Prostate gland (tissue), 2 donors: ENCODE measurements at regions not wholly inside any gene's neighbourhood (a gene's known extent, or its start where the extent isn't known, plus 50 kb on each side); places are given as distances from the start of the nearest gene placed in this dataset.

ENCODE experiments used
- DNase-seq: peaks from one replicate; pipeline ENCODE4 v3.0.0-alpha.2; 2019; ENCODE audit warnings: low spot score
- H3K27ac ChIP-seq, 2 donors: fragments of 200-600 bp; sonication (generic); 2 replicates each; pipeline ENCODE4 v1.5.1; 2017 to 2019
- H3K27me3 ChIP-seq: fragments of 200-600 bp; sonication (generic); replicated peaks from 2 replicates; pipeline ENCODE4 v1.5.1; 2019; ENCODE audit not compliant: insufficient read depth
- H3K36me3 ChIP-seq, 2 donors: fragments of 200-600 bp; sonication (generic); 1 replicate in 1 of 2; 2 replicates in 1 of 2; pipeline versions ENCODE4 v1.5.1 to v1.8.1; 2017 to 2019
- H3K4me1 ChIP-seq: fragments of 200-600 bp; sonication (generic); replicated peaks from 2 replicates; pipeline ENCODE4 v1.5.1; 2019
- H3K4me3 ChIP-seq, 2 donors: fragments of 200-600 bp; sonication (generic); 2 replicates each; pipeline ENCODE4 v1.5.1; 2017 to 2019
- H3K9me3 ChIP-seq: fragments of 200-600 bp; sonication (generic); 2 replicates; pipeline ENCODE4 v1.5.1; 2017
- POLR2A ChIP-seq: fragments of 450-650 bp; IDR thresholded peaks from one replicate; pipeline ENCODE4 v1.6.1; 2016; ENCODE audit warnings: antibody characterized with exemption, mild to moderate bottlenecking
- POLR2AphosphoS5 ChIP-seq: sonication (generic); formaldehyde crosslinking; IDR thresholded peaks from one replicate; pipeline ENCODE4 v1.6.1; 2017; ENCODE audit warnings: antibody characterized with exemption
- WGBS: methylation state at CpG from one replicate; pipeline ENCODE4 v1.1.5; 2018; 5-methylcytosine and 5-hydroxymethylcytosine counted together
- intact Hi-C: fragments of 100-400 bp; cut with DNase I; formaldehyde crosslinking; loops from one replicate; pipeline ENCODE4 v1.14.2; 2022
- TF ChIP-seq, protein P1 (sequence below), 4 experiments: fragments of 200-600 bp in 2 of 4; fragments of 450-650 bp in 2 of 4; sonication (generic) in 2 of 4; IDR thresholded peaks; 1 replicate in 3 of 4; 2 replicates in 1 of 4; pipeline ENCODE4 v1.5.1; 2016 to 2019; ENCODE audit warnings: antibody characterized with exemption in 4 of 4, mild to moderate bottlenecking in 2 of 4, moderate library complexity in 2 of 4

DNA sequence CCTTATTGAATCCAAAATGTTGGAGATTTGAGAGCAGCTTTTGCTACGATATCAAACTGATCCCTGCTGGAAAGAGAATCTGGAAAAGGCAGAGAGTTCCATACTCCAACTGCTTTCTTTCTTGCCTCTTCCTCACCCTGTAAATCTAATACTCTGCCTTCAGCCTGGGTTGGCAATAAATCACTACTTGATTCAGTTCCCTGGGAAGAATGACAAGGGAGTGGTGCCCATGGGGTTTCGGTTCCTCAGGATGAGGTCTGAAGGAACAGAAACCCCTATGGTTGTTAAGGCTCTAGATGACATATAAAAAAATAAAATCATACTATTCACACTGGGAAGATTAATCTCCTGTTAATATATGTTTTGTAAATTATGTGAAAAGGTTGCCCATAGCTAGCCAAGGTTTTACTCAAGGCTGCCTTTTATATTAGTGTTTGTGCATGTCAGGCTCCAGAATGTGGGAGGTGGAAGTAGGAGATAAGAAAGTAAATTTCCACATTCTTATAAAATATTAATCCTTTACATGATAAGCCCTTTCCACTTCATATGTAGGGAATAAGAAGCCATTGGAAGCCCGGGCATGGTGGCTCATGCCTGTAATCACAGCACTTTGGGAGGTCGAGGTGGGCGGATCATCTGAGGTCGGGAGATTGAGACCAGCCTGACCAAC is 106.2 kb upstream of the CACNA2D1 start:
- WGBS = 82% methylated on average over 6 of the region's 6 CpGs
- TF ChIP-seq, protein P1, sequence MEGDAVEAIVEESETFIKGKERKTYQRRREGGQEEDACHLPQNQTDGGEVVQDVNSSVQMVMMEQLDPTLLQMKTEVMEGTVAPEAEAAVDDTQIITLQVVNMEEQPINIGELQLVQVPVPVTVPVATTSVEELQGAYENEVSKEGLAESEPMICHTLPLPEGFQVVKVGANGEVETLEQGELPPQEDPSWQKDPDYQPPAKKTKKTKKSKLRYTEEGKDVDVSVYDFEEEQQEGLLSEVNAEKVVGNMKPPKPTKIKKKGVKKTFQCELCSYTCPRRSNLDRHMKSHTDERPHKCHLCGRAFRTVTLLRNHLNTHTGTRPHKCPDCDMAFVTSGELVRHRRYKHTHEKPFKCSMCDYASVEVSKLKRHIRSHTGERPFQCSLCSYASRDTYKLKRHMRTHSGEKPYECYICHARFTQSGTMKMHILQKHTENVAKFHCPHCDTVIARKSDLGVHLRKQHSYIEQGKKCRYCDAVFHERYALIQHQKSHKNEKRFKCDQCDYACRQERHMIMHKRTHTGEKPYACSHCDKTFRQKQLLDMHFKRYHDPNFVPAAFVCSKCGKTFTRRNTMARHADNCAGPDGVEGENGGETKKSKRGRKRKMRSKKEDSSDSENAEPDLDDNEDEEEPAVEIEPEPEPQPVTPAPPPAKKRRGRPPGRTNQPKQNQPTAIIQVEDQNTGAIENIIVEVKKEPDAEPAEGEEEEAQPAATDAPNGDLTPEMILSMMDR (IDR thresholded peaks at IDR 0.05) = no peak
- TF ChIP-seq POLR2A = no peak
- TF ChIP-seq POLR2AphosphoS5 = no peak
- Histone ChIP-seq H3K9me3 (no peaks in the 10 kb centered on the region), H3K27ac (no peak overlapping the region), H3K4me3 (no peak overlapping the region), H3K4me1 (no peaks in the 10 kb centered on the region), H3K36me3 (no peaks in the 10 kb centered on the region), H3K27me3 (no peaks in the 10 kb centered on the region)
- intact Hi-C loops = no loop called here
- DNase-seq = no peak

DNA sequence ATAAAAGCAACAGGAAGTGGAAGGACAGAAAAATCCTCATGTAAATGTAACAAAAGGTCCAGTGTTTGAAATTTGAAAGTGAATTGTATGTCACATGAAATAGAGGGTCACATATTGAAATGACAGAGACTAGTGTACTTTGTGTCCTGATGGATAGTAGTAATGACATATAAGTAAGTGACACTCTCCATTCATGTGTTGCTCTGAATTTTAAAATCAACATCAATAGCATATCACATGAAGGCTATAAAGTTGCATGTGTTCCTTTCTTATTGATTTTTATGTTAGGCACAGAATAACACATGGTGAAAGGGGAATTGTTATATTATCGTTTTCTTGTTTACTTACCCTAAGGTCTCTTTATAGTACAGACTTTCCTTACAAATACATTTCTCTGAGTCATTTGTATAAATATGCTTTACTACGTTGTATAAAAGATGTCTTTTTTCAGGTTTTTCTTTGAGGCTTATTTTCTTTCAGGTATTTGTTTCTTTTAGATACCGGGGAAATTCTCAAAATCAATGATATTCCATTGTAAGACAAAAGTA is 104.6 kb upstream of the CACNA2D1 start:
- H3K4me1 ChIP-seq = no peaks in the 10 kb centered on the region
- no peaks in the 10 kb centered on the region for H3K9me3 ChIP-seq
- intact Hi-C loops = no loop called here
- no peaks in the 10 kb centered on the region for H3K27me3 ChIP-seq
- 53% methylated on average over 3 of the region's 3 CpGs for WGBS
- H3K27ac ChIP-seq = no peak overlapping the region
- DNase-seq = no peak
- TF ChIP-seq POLR2A (no peak), POLR2AphosphoS5 (peak; percentile 8)
- TF ChIP-seq, protein P1 (IDR thresholded peaks at IDR 0.05) = no peak
- H3K4me3 ChIP-seq = no peak overlapping the region
- no peaks in the 10 kb centered on the region for H3K36me3 ChIP-seq

DNA sequence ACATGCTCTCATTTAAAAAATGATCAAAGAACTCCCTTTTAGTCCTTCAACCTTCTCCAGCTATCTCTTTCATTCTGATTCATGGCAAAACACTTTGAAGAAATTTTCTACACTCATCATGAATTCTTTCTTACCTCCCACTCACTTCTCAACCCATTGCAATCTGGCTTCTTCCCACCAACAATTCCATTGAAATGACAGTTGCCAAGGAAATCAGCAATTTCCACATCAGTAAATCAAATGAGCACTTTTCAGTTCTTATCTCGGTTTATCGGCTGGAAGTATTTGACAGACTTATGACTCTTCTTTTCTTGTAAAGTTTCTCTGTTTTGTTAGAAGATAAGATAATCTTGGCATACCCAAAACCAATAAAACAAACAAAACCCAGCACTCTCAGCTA is 99.1 kb upstream of the CACNA2D1 start:
- intact Hi-C loops = no loop called here
- no peak overlapping the region for H3K27ac ChIP-seq
- no peaks in the 10 kb centered on the region for H3K27me3 ChIP-seq
- H3K9me3 ChIP-seq = no peaks in the 10 kb centered on the region
- no peak overlapping the region for H3K4me3 ChIP-seq
- TF ChIP-seq POLR2AphosphoS5 (no peak), POLR2A (no peak)
- TF ChIP-seq, protein P1 (IDR thresholded peaks at IDR 0.05) = no peak
- 14% methylated on average over 2 of the region's 2 CpGs for WGBS
- H3K4me1 ChIP-seq = no peaks in the 10 kb centered on the region
- H3K36me3 ChIP-seq = no peaks in the 10 kb centered on the region
- no peak for DNase-seq

DNA sequence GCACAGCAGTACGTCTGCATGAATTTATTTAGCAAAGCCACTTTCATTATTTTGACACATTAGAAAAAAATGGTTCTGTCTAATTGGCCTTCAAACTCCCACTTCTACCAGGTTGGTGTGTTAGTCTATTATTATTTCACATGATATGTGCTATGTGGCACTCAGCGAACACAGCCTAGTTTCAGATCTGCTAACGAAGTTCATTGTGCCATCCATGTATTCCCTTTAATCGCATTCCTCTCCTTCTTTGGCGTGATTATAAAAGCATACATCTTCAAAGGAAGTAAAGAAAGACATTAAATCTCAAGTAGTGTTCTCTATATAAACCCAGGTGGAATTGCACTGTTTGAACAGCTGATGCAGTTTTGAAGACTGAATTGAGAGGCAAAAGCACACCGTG is 96.4 kb upstream of the CACNA2D1 start:
- Histone ChIP-seq H3K4me1 (no peaks in the 10 kb centered on the region), H3K4me3 (no peak overlapping the region), H3K27ac (no peak overlapping the region), H3K36me3 (no peaks in the 10 kb centered on the region), H3K9me3 (no peaks in the 10 kb centered on the region), H3K27me3 (no peaks in the 10 kb centered on the region)
- 47% methylated on average over 6 of the region's 6 CpGs for WGBS
- peak; percentile 36 for TF ChIP-seq POLR2AphosphoS5
- TF ChIP-seq POLR2A = no peak
- TF ChIP-seq, protein P1 (IDR thresholded peaks at IDR 0.05) = no peak
- no peak for DNase-seq
- intact Hi-C loops = no loop called here

DNA sequence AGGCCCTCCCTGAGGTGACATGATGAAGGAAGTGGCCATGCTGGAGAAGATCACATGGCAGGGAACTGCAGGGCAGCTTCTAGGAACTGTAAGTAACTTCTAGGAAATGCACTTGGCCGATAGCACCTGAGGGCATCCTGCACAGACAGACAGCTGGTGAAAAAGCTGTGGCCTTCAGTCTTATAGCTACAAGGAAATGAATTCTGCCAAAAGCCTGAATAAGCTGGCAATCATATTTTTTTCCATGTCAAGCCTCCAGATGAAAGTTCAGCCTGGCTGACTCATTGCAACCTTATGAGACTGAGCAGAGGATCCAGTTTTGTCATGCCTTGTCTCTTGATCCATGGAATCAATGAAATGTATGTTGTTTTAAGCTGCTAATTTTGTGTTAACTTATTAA is 91.1 kb upstream of the CACNA2D1 start:
- Histone ChIP-seq H3K4me1 (no peaks in the 10 kb centered on the region), H3K27ac (no peak overlapping the region), H3K4me3 (no peak overlapping the region), H3K36me3 (no peaks in the 10 kb centered on the region), H3K9me3 (no peaks in the 10 kb centered on the region), H3K27me3 (no peaks in the 10 kb centered on the region)
- 57% methylated on average over 1 of the region's 1 CpG for WGBS
- TF ChIP-seq POLR2AphosphoS5 = no peak
- TF ChIP-seq, protein P1 (IDR thresholded peaks at IDR 0.05) = no peak
- intact Hi-C loops = loop anchor here (5.0 kb wide), 1 partner anchor 162 kb away; no protein-coding TSS in a partner anchor
- DNase-seq = no peak
